ENCODE measurements at regions not wholly inside any gene's neighbourhood (a gene's known extent, or its start where the extent isn't known, plus 50 kb on each side); places are given as distances from the start of the nearest gene placed in this dataset.

DNA sequence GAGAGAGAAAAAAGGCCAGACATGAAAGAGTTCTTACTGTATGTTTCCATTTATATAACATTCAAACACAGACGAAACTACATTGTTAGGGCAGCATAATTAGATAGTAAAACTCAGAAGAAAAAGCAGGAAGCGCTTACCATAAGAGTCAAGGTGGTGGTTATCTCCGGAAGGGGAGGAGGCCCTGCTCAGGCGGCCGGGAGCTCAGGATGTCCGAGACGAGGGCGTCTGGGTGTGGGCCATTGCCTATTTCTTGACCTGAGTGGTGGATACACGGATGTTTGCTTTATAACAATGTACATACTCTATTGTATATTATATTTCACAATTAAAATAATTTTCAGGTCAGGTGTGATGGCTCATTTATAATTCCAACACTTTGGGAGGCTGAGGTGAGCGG, 80.9 kb upstream of the COL5A1 start:
- TF ChIP-seq, protein P1, sequence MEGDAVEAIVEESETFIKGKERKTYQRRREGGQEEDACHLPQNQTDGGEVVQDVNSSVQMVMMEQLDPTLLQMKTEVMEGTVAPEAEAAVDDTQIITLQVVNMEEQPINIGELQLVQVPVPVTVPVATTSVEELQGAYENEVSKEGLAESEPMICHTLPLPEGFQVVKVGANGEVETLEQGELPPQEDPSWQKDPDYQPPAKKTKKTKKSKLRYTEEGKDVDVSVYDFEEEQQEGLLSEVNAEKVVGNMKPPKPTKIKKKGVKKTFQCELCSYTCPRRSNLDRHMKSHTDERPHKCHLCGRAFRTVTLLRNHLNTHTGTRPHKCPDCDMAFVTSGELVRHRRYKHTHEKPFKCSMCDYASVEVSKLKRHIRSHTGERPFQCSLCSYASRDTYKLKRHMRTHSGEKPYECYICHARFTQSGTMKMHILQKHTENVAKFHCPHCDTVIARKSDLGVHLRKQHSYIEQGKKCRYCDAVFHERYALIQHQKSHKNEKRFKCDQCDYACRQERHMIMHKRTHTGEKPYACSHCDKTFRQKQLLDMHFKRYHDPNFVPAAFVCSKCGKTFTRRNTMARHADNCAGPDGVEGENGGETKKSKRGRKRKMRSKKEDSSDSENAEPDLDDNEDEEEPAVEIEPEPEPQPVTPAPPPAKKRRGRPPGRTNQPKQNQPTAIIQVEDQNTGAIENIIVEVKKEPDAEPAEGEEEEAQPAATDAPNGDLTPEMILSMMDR (IDR thresholded peaks at IDR 0.05 in 4 of 5, conservative IDR thresholded peaks at IDR 0.05 in 1 of 5): no peak
- no peak for TF ChIP-seq POLR2A (IDR thresholded peaks at IDR 0.05)

Data from gastrocnemius medialis (tissue), 4 donors.